ENCODE measurements at regions not wholly inside any gene's neighbourhood (a gene's known extent, or its start where the extent isn't known, plus 50 kb on each side); places are given as distances from the start of the nearest gene placed in this dataset.

- TF ChIP-seq NR2C2 (IDR thresholded peaks at IDR 0.05; ENCODE audit: borderline replicate concordance, control insufficient read depth, insufficient read length, low read depth) (no peak), ZNF274 (IDR thresholded peaks at IDR 0.05; ENCODE audit: insufficient read depth, insufficient read length) (no peak), RCOR1 (conservative IDR thresholded peaks at IDR 0.05; ENCODE audit: low read depth, low read length) (no peak), KLF5 (IDR thresholded peaks at IDR 0.05; ENCODE audit: partially characterized antibody) (no peak), EZH2 (IDR thresholded peaks at IDR 0.05; ENCODE audit: borderline replicate concordance, control insufficient read depth, low read depth, low read length) (no peak), CTCF (IDR thresholded peaks at IDR 0.05 in 2 of 3, conservative IDR thresholded peaks at IDR 0.05 in 1 of 3; ENCODE audit: control insufficient read depth in 2 of 3, extremely low read depth in 1 of 3, insufficient read depth in 1 of 3, low read depth in 3 of 3, low read length in 3 of 3) (no peak)
Observed at GRCh38 chr12:76649099-76649498, 89.5 kb upstream of the OSBPL8 start.
